PFSK-1 (cell line): ENCODE measurements at regions not wholly inside any gene's neighbourhood (a gene's known extent, or its start where the extent isn't known, plus 50 kb on each side); places are given as distances from the start of the nearest gene placed in this dataset.

Source experiments
- FOXP2 ChIP-seq: optimal IDR thresholded peaks from 2 replicates; pipeline ENCODE3; 2011; ENCODE audit warnings: borderline replicate concordance, control low read depth, inconsistent platforms; ENCODE audit not compliant: insufficient read depth; ENCODE audit errors: extremely low read length, extremely low read depth
- POLR2AphosphoS5 ChIP-seq: IDR thresholded peaks from 2 replicates; pipeline ENCODE4 v1.6.1; 2012; ENCODE audit warnings: low read depth, mild to moderate bottlenecking, control low read depth, low read length, moderate library complexity
- REST ChIP-seq, 2 experiments: IDR thresholded peaks; 2 replicates each; pipeline versions ENCODE4 v1.6.1 to v1.8.0; 2011 to 2012; ENCODE audit warnings: low read depth in 2 of 2, low read length in 2 of 2, control low read depth in 1 of 2, inconsistent platforms in 1 of 2, mild to moderate bottlenecking in 1 of 2, moderate library complexity in 1 of 2; ENCODE audit not compliant: insufficient read depth in 1 of 2
- SIN3A ChIP-seq: IDR thresholded peaks from 2 replicates; pipeline ENCODE4 v1.6.1; 2012; ENCODE audit warnings: mild to moderate bottlenecking, low read length, moderate library complexity, borderline replicate concordance; ENCODE audit not compliant: insufficient read depth
- TAF1 ChIP-seq: IDR thresholded peaks from 2 replicates; pipeline ENCODE4 v1.6.1; 2012; ENCODE audit warnings: low read length, control low read depth, borderline replicate concordance; ENCODE audit not compliant: insufficient read depth

GRCh38 chr10:44780426-44780825 lies 130.7 kb upstream of the TMEM72 start:
- TF ChIP-seq REST (IDR thresholded peaks at IDR 0.05; ENCODE audit: insufficient read depth in 1 of 2, low read depth in 2 of 2, low read length in 2 of 2) (no peak), SIN3A (no peak), TAF1 (no peak), FOXP2 (no peak), POLR2AphosphoS5 (no peak)

- TF ChIP-seq TAF1: no peak
- no peak for TF ChIP-seq REST (IDR thresholded peaks at IDR 0.05; ENCODE audit: insufficient read depth in 1 of 2, low read depth in 2 of 2, low read length in 2 of 2)
- no peak for TF ChIP-seq FOXP2
- TF ChIP-seq POLR2AphosphoS5: no peak
- TF ChIP-seq SIN3A: no peak
Measured at GRCh38 chr10:44781131-44781530, 130.0 kb upstream of the TMEM72 start.

- TF ChIP-seq FOXP2 (no peak), REST (IDR thresholded peaks at IDR 0.05; ENCODE audit: insufficient read depth in 1 of 2, low read depth in 2 of 2, low read length in 2 of 2) (no peak), SIN3A (no peak)
Measured at GRCh38 chr10:44786286-44786850, 124.8 kb upstream of the TMEM72 start.

GRCh38 chr10:44787480-44788075 lies 123.6 kb upstream of the TMEM72 start:
- no peak for TF ChIP-seq TAF1
- TF ChIP-seq FOXP2: no peak
- no peak for TF ChIP-seq POLR2AphosphoS5
- TF ChIP-seq REST (IDR thresholded peaks at IDR 0.05; ENCODE audit: insufficient read depth in 1 of 2, low read depth in 2 of 2, low read length in 2 of 2): no peak
- TF ChIP-seq SIN3A: no peak
